DND-41 (cell line): ENCODE measurements at regions not wholly inside any gene's neighbourhood (a gene's known extent, or its start where the extent isn't known, plus 50 kb on each side); places are given as distances from the start of the nearest gene placed in this dataset.

Experiments used
- EZH2 ChIP-seq: IDR thresholded peaks from 3 replicates; pipeline ENCODE4 v1.6.1; 2012; ENCODE audit warnings: borderline replicate concordance, low read depth, mild to moderate bottlenecking, moderate library complexity, low read length, inconsistent platforms; ENCODE audit not compliant: severe bottlenecking
- TF ChIP-seq, protein P1 (sequence below): IDR thresholded peaks from 2 replicates; pipeline ENCODE4 v1.5.1; 2012; ENCODE audit warnings: borderline replicate concordance, low read length, moderate library complexity, mild to moderate bottlenecking; ENCODE audit not compliant: poor library complexity, severe bottlenecking; ENCODE audit errors: extremely low read depth

DNA sequence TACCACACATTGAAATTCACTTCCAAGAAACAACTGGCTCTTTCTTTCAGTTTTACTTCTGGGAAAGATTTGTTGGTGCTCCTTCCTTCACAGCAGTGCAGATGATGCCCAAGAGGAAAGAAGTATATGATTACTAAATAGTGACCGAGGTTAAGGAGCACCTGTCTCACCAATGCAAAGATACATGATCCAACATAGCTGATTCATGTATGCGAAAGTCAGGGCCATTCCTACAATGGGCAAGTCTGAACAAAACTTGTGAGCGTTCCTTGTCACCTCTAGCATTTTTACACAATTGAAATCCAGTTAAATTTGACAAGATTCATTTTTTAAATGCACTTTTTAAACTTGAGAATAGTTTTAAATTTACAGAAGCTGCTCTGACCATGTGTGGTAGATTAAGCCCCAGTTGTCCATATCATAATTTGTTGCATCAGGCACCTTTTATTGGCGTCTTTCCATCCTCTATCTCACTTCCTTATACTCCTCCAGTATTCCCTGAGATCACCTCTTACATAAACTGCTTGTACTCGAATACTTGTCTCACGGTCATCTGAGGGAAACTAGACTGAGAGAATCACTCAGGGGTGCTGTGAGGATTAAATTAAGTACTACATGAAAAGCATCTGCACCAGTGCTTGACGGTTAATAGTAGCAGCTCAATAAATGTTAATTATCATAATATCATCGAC lies 438.8 kb upstream of the CDH20 start:
- TF ChIP-seq, protein P1, sequence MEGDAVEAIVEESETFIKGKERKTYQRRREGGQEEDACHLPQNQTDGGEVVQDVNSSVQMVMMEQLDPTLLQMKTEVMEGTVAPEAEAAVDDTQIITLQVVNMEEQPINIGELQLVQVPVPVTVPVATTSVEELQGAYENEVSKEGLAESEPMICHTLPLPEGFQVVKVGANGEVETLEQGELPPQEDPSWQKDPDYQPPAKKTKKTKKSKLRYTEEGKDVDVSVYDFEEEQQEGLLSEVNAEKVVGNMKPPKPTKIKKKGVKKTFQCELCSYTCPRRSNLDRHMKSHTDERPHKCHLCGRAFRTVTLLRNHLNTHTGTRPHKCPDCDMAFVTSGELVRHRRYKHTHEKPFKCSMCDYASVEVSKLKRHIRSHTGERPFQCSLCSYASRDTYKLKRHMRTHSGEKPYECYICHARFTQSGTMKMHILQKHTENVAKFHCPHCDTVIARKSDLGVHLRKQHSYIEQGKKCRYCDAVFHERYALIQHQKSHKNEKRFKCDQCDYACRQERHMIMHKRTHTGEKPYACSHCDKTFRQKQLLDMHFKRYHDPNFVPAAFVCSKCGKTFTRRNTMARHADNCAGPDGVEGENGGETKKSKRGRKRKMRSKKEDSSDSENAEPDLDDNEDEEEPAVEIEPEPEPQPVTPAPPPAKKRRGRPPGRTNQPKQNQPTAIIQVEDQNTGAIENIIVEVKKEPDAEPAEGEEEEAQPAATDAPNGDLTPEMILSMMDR, result no peak
- TF ChIP-seq EZH2, result no peak
